ENCODE measurements at regions not wholly inside any gene's neighbourhood (a gene's known extent, or its start where the extent isn't known, plus 50 kb on each side); places are given as distances from the start of the nearest gene placed in this dataset.

DNA sequence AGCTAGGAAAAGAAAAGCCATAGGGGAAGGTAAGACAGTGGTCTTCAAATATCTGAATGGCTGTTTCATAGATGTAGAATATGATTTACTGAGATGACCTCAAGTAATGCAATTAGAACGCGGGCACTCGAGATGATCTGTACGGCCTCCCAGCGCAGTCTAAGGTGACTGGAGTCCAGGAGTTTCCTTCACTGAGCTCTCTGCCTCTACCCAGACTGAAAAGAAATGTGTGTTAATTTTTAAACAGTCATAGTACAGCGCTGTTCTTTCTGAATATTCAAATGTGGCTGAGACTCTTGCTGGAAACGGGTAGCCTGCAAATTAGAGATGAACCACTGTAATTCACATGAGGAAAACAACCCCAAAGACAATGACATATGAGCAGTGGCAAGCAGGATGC is 562.4 kb upstream of the AUTS2 start:
- TF ChIP-seq GABPA (IDR thresholded peaks at IDR 0.05; ENCODE audit: borderline replicate concordance, insufficient read depth, low read length) (no peak), CTCF (IDR thresholded peaks at IDR 0.05; ENCODE audit: control extremely low read depth in 1 of 3, insufficient read depth in 1 of 3, low read depth in 1 of 3, low read length in 3 of 3) (no peak), POLR2A (IDR thresholded peaks at IDR 0.05; ENCODE audit: control extremely low read depth in 1 of 2, low read depth in 2 of 2, low read length in 2 of 2) (no peak), EZH2 (IDR thresholded peaks at IDR 0.05; ENCODE audit: low read depth, low read length, severe bottlenecking) (no peak), TCF12 (IDR thresholded peaks at IDR 0.05; ENCODE audit: low read depth, low read length) (no peak), POLR2AphosphoS5 (IDR thresholded peaks at IDR 0.05; ENCODE audit: low read depth, low read length) (no peak)
- TF ChIP-seq, protein P1, sequence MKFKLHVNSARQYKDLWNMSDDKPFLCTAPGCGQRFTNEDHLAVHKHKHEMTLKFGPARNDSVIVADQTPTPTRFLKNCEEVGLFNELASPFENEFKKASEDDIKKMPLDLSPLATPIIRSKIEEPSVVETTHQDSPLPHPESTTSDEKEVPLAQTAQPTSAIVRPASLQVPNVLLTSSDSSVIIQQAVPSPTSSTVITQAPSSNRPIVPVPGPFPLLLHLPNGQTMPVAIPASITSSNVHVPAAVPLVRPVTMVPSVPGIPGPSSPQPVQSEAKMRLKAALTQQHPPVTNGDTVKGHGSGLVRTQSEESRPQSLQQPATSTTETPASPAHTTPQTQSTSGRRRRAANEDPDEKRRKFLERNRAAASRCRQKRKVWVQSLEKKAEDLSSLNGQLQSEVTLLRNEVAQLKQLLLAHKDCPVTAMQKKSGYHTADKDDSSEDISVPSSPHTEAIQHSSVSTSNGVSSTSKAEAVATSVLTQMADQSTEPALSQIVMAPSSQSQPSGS (IDR thresholded peaks at IDR 0.05; ENCODE audit: low read length) = no peak

All from H1 (cell line).